Tibial artery (tissue), 4 donors: ENCODE measurements at regions not wholly inside any gene's neighbourhood (a gene's known extent, or its start where the extent isn't known, plus 50 kb on each side); places are given as distances from the start of the nearest gene placed in this dataset.

Experiments
- DNase-seq, 2 donors: peaks; one replicate each; pipeline ENCODE4 v3.0.0-alpha.2; 2019
- H3K27ac ChIP-seq, 2 donors: fragments of 200-600 bp; sonication (generic) in 1 of 2; 1 replicate in 1 of 2; 2 replicates in 1 of 2; pipeline ENCODE4 v1.5.1; 2018 to 2019; ENCODE audit warnings: mild to moderate bottlenecking in 1 of 2
- H3K27me3 ChIP-seq, 2 donors: fragments of 200-600 bp; sonication (generic) in 1 of 2; one replicate each; pipeline versions ENCODE4 v1.5.1 to v1.6.0; 2016 to 2019
- H3K36me3 ChIP-seq, 3 donors: fragments of 200-600 bp; sonication (generic) in 2 of 3; one replicate each; pipeline ENCODE4 v1.5.1; 2016 to 2019; ENCODE audit warnings: mild to moderate bottlenecking in 2 of 3
- H3K4me1 ChIP-seq, 4 donors: fragments of 200-600 bp; sonication (generic) in 2 of 4; 1 replicate in 3 of 4; 2 replicates in 1 of 4; pipeline ENCODE4 v1.5.1; 2016 to 2019
- H3K4me3 ChIP-seq, 2 donors: fragments of 200-600 bp; sonication (generic) in 1 of 2; 1 replicate in 1 of 2; 2 replicates in 1 of 2; pipeline ENCODE4 v1.5.1; 2018 to 2019; ENCODE audit warnings: mild to moderate bottlenecking in 2 of 2
- H3K9me3 ChIP-seq, 3 donors: fragments of 200-600 bp; sonication (generic) in 1 of 3; one replicate each; pipeline ENCODE4 v1.5.1; 2016 to 2019
- intact Hi-C: fragments of 100-400 bp; cut with DNase I; formaldehyde crosslinking; loops from one replicate; pipeline ENCODE4 v1.15.0; 2023; ENCODE audit warnings: low total_unique reads
- TF ChIP-seq, protein P1 (sequence below), 2 experiments: fragments of 200-600 bp in 1 of 2; fragments of 450-650 bp in 1 of 2; IDR thresholded peaks; one replicate each; pipeline ENCODE4 v1.5.1; 2017 to 2019; ENCODE audit warnings: antibody characterized with exemption in 2 of 2, mild to moderate bottlenecking in 1 of 2, moderate library complexity in 1 of 2

DNA sequence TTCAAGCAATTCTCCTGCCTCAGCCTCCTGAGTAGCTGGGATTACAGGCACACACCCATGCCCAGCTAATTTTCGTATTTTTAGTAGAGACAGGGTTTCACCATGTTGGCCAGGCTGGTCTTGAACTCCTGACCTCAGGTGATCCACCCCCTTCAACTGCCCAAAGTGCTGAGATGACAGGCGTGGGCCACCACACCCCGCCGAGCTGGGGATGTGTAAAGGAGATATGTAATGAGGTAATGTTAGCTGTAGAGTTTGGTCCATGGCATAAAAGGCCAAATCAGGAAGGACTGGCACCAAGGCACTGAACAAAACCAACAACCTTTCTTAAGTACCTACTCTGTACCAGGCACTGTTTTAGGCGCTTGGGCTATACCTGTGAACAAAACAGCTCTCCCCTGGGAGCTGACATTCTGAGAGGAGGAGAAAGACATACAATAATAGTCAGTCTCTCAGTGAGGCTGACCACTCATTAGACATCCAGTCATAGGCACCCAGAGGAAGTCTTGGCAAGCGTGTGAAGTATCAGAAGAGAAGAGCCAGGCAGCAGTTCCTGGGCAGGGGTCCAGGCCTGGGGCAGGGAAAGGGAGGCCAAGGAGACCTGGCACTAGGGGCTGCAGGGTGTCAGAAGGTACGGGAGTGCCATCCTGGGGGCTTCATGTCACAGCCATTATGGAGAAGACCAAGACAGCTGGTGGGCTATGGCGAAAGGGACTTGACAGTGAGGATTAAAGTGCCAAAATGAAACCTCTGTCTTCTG, 164.8 kb upstream of the DTNBP1 start:
- Histone ChIP-seq H3K4me1 (peaks cover 0 to 3% (median 0%) of the 10 kb centered on the region in 4 donors), H3K4me3 (no peak overlapping the region), H3K36me3 (no peaks in the 10 kb centered on the region), H3K9me3 (no peaks in the 10 kb centered on the region), H3K27ac (no peak overlapping the region), H3K27me3 (no peaks in the 10 kb centered on the region)
- TF ChIP-seq, protein P1, sequence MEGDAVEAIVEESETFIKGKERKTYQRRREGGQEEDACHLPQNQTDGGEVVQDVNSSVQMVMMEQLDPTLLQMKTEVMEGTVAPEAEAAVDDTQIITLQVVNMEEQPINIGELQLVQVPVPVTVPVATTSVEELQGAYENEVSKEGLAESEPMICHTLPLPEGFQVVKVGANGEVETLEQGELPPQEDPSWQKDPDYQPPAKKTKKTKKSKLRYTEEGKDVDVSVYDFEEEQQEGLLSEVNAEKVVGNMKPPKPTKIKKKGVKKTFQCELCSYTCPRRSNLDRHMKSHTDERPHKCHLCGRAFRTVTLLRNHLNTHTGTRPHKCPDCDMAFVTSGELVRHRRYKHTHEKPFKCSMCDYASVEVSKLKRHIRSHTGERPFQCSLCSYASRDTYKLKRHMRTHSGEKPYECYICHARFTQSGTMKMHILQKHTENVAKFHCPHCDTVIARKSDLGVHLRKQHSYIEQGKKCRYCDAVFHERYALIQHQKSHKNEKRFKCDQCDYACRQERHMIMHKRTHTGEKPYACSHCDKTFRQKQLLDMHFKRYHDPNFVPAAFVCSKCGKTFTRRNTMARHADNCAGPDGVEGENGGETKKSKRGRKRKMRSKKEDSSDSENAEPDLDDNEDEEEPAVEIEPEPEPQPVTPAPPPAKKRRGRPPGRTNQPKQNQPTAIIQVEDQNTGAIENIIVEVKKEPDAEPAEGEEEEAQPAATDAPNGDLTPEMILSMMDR (IDR thresholded peaks at IDR 0.05): no peak
- DNase-seq: no peak
- intact Hi-C loops: no loop called here

DNA sequence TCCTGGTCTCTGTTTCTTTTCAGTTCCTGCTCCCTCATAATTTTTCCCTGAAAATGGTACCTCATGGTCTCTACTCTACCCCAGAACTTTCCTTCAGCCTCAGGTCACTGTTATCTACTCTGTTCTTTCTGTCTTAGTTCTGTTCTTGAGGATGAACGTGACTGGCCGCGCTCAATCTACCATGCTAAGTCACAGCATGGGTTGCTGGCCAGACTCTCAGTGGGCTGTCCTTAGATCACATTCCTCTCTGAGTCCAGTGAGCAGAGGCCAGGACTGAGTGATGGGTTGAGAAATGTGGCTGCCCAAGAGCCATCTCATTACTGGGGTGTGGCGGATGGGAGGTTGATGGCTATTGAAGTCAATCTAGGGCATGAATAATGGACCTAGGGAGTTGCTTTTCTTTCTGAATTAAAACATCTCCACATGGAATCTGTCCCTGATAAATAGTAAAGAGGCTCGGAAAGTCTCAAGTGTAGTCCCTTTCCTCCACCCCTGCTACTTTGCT, 164.0 kb upstream of the DTNBP1 start:
- H3K4me1 ChIP-seq: peaks cover 0 to 2% (median 0%) of the 10 kb centered on the region in 4 donors
- TF ChIP-seq, protein P1 (IDR thresholded peaks at IDR 0.05): no peak
- intact Hi-C loops: no loop called here

DNA sequence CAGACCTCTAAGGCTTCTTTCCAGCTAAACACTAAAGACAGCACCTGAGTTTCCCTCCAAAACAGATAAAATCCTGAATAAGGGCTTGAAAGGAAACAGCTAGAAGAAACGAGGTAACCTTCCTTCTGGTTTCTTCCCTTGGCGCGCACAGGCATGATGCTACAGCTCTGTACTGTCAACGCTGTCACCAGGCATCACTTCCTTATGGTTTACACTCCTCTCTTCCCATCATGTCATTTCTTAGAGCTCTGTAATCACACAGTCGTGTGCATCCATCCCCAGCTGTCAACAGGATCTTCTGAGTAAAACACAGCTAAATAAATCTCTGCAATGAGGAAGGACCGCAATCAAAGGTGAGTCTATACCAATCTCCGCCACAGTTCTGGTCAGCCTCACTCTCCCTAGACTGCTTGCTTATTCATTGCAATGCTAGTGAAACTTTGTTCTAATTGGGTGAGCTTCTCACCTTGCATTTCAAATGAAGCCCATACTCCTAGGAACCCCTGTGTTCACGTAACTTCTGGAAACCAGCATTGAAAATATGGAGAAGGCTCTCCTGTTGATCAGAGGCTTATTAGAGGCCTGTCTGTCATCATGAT, 162.6 kb upstream of the DTNBP1 start:
- Histone ChIP-seq H3K4me3 (no peak overlapping the region), H3K27me3 (no peaks in the 10 kb centered on the region), H3K9me3 (no peaks in the 10 kb centered on the region), H3K27ac (no peak overlapping the region), H3K4me1 (no peaks in the 10 kb centered on the region), H3K36me3 (no peaks in the 10 kb centered on the region)
- TF ChIP-seq, protein P1 (IDR thresholded peaks at IDR 0.05): no peak
- DNase-seq: no peak
- intact Hi-C loops: no loop called here

More for the DNA sequence above, 164.0 kb upstream of the DTNBP1 start:
- Histone ChIP-seq H3K4me3 (no peak overlapping the region), H3K9me3 (no peaks in the 10 kb centered on the region), H3K27ac (no peak overlapping the region), H3K36me3 (no peaks in the 10 kb centered on the region), H3K27me3 (no peaks in the 10 kb centered on the region)
- no peak for DNase-seq

DNA sequence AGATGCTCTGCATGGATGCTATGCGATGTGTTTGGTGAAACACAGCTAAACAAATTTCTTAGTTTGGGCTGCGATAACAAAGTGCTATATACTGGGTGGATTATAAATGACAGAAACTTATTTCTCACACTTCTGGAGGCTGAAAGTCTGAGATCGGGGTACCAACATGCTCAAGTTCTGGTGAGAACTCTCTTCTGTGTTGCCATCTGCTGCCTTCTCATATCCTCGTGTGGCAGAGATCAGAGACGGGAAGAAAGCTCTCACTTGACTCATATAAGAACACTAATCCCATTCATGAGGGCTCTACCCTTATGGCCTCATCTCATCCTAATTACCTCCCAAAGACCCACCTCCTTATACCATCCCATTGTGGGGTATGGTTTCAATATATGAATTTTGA, 162.0 kb upstream of the DTNBP1 start:
- H3K4me3 ChIP-seq: no peak overlapping the region
- no peaks in the 10 kb centered on the region for H3K27me3 ChIP-seq
- H3K36me3 ChIP-seq: no peaks in the 10 kb centered on the region
- TF ChIP-seq, protein P1 (IDR thresholded peaks at IDR 0.05): no peak
- intact Hi-C loops: no loop called here
- no peak for DNase-seq
- H3K4me1 ChIP-seq: no peaks in the 10 kb centered on the region
- no peak overlapping the region for H3K27ac ChIP-seq
- H3K9me3 ChIP-seq: no peaks in the 10 kb centered on the region

DNA sequence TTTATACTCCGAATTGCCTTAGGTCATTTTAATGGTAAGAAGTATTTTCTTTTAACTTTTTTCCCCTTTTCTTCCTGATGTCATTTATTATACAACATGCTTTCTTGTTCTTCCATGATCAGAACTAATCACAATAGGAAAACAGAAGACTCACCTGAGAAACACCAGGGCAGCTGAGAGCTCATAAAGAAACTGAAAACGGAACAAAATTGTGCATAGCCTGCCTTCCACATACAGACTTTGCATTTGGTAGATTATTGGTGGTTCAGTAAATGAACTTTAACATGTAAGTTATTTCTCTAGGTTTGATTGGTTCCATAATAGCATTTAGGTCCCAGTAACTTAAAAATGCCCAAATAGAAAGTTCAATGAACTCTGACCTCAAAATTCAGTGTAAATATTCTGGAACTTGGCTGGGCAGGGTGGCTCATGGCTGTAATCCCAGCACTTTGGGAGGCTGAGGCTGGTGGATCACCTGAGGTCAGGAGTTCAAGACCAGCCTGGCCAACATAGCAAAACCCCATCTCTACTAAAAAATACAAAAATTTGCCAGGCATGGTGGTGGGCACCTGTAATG, 161.1 kb upstream of the DTNBP1 start:
- H3K9me3 ChIP-seq: no peaks in the 10 kb centered on the region
- TF ChIP-seq, protein P1 (IDR thresholded peaks at IDR 0.05): no peak
- no peak overlapping the region for H3K4me3 ChIP-seq
- no peak overlapping the region for H3K27ac ChIP-seq
- intact Hi-C loops: no loop called here
- H3K27me3 ChIP-seq: no peaks in the 10 kb centered on the region
- H3K36me3 ChIP-seq: no peaks in the 10 kb centered on the region
- no peak for DNase-seq
- H3K4me1 ChIP-seq: no peaks in the 10 kb centered on the region
